ENCODE measurements at regions not wholly inside any gene's neighbourhood (a gene's known extent, or its start where the extent isn't known, plus 50 kb on each side); places are given as distances from the start of the nearest gene placed in this dataset.

DNA sequence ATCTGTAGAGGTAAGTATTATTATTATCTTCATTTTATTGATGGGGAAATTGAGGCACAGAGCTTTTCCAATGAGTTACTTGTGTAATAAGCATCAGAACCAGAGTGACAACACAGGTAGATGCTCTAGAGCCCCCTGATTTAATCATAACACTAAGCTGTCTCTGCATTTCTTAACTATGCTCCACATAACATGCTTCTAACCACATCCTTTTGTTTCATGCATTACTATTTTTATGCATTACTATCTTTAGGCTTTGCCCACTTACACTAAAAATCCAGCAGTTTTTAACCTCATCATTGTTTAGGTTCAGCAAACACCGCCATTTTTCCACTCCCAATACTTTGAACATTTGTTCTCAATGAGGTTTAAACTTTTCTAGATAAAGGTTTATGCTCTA lies 1900.8 kb upstream of the PCDH10 start:
- Histone ChIP-seq H3K36me3 (no peaks in the 10 kb centered on the region), H3K4me3 (no peak overlapping the region), H3K4me1 (no peaks in the 10 kb centered on the region), H3K9me3 (no peaks in the 10 kb centered on the region), H3K27ac (no peak overlapping the region), H3K27me3 (no peaks in the 10 kb centered on the region)
- TF ChIP-seq POLR2A (IDR thresholded peaks at IDR 0.05): no peak
- TF ChIP-seq, protein P1, sequence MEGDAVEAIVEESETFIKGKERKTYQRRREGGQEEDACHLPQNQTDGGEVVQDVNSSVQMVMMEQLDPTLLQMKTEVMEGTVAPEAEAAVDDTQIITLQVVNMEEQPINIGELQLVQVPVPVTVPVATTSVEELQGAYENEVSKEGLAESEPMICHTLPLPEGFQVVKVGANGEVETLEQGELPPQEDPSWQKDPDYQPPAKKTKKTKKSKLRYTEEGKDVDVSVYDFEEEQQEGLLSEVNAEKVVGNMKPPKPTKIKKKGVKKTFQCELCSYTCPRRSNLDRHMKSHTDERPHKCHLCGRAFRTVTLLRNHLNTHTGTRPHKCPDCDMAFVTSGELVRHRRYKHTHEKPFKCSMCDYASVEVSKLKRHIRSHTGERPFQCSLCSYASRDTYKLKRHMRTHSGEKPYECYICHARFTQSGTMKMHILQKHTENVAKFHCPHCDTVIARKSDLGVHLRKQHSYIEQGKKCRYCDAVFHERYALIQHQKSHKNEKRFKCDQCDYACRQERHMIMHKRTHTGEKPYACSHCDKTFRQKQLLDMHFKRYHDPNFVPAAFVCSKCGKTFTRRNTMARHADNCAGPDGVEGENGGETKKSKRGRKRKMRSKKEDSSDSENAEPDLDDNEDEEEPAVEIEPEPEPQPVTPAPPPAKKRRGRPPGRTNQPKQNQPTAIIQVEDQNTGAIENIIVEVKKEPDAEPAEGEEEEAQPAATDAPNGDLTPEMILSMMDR (IDR thresholded peaks at IDR 0.05): no peak
- TF ChIP-seq POLR2AphosphoS5 (IDR thresholded peaks at IDR 0.05): no peak
- TF ChIP-seq EP300 (IDR thresholded peaks at IDR 0.05): no peak
- ATAC-seq: no peak
- WGBS, 2 donors (ENCODE audit: low coverage in 1 of 2): 0 to 21% methylated on average over 1 of the region's 1 CpG

GRCh38 chr4:131251321-131251720 lies 1897.8 kb upstream of the PCDH10 start:
- no peaks in the 10 kb centered on the region for H3K9me3 ChIP-seq
- 76% methylated on average over 3 of the region's 3 CpGs; no CpG with 5 or more reads in 1 of the 2 donors for WGBS, 2 donors (ENCODE audit: low coverage in 1 of 2)
- TF ChIP-seq EP300 (IDR thresholded peaks at IDR 0.05): no peak
- no peak for TF ChIP-seq POLR2AphosphoS5 (IDR thresholded peaks at IDR 0.05)
- TF ChIP-seq POLR2A (IDR thresholded peaks at IDR 0.05): no peak
- TF ChIP-seq, protein P1 (IDR thresholded peaks at IDR 0.05): no peak
- no peaks in the 10 kb centered on the region for H3K27me3 ChIP-seq
- no peaks in the 10 kb centered on the region for H3K36me3 ChIP-seq
- no peak for ATAC-seq
- no peak overlapping the region for H3K27ac ChIP-seq
- H3K4me1 ChIP-seq: no peaks in the 10 kb centered on the region
- H3K4me3 ChIP-seq: no peak overlapping the region

DNA sequence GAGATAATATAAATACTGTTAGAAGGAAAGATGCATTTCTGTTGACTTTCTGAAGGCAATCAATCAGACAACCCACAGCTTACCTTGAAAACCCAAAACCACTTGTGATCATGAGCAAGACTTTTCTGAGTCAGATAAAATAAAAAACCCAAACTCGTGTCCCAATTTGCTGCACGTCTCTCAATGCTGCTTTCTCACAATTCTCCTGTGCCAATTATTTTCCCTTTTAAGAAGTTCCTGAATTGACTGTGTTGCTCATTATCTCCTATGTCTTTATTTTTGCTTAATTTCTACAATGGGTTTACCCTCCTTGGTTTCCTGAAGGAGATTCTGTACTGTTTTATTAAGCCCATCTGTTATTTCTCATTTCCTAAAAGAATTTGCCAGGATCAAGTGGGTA lies 1891.9 kb upstream of the PCDH10 start:
- WGBS, 2 donors (ENCODE audit: low coverage in 1 of 2): 81 to 82% methylated on average over 2 of the region's 2 CpGs
- H3K4me1 ChIP-seq: no peaks in the 10 kb centered on the region
- H3K4me3 ChIP-seq: no peak overlapping the region
- no peak overlapping the region for H3K27ac ChIP-seq
- H3K27me3 ChIP-seq: no peaks in the 10 kb centered on the region
- no peak for TF ChIP-seq POLR2AphosphoS5 (IDR thresholded peaks at IDR 0.05)
- TF ChIP-seq POLR2A (IDR thresholded peaks at IDR 0.05): no peak
- TF ChIP-seq, protein P1 (IDR thresholded peaks at IDR 0.05): no peak
- no peak for TF ChIP-seq EP300 (IDR thresholded peaks at IDR 0.05)
- H3K9me3 ChIP-seq: no peaks in the 10 kb centered on the region
- no peak for ATAC-seq
- H3K36me3 ChIP-seq: no peaks in the 10 kb centered on the region

GRCh38 chr4:131258361-131258760 lies 1890.7 kb upstream of the PCDH10 start:
- Histone ChIP-seq H3K9me3 (no peaks in the 10 kb centered on the region), H3K4me1 (no peaks in the 10 kb centered on the region), H3K4me3 (no peak overlapping the region), H3K27ac (no peak overlapping the region), H3K36me3 (no peaks in the 10 kb centered on the region), H3K27me3 (no peaks in the 10 kb centered on the region)
- WGBS, 2 donors (ENCODE audit: low coverage in 1 of 2): 75 to 100% methylated on average over 2 of the region's 2 CpGs
- ATAC-seq: no peak
- TF ChIP-seq POLR2AphosphoS5 (IDR thresholded peaks at IDR 0.05) (no peak), EP300 (IDR thresholded peaks at IDR 0.05) (no peak), POLR2A (IDR thresholded peaks at IDR 0.05) (no peak)
- TF ChIP-seq, protein P1 (IDR thresholded peaks at IDR 0.05): no peak

GRCh38 chr4:131288441-131288840 lies 1860.7 kb upstream of the PCDH10 start:
- Histone ChIP-seq H3K27me3 (no peaks in the 10 kb centered on the region), H3K4me1 (no peaks in the 10 kb centered on the region), H3K27ac (no peak overlapping the region), H3K4me3 (no peak overlapping the region), H3K9me3 (peaks cover 0 to 5% (median 0%) of the 10 kb centered on the region in 3 donors), H3K36me3 (no peaks in the 10 kb centered on the region)
- TF ChIP-seq, protein P1 (IDR thresholded peaks at IDR 0.05): no peak
- TF ChIP-seq POLR2A (IDR thresholded peaks at IDR 0.05) (no peak), POLR2AphosphoS5 (IDR thresholded peaks at IDR 0.05) (no peak), EP300 (IDR thresholded peaks at IDR 0.05) (no peak)
- ATAC-seq: no peak

All from gastroesophageal sphincter (tissue), 4 donors.